ENCODE measurements at regions not wholly inside any gene's neighbourhood (a gene's known extent, or its start where the extent isn't known, plus 50 kb on each side); places are given as distances from the start of the nearest gene placed in this dataset.

DNA sequence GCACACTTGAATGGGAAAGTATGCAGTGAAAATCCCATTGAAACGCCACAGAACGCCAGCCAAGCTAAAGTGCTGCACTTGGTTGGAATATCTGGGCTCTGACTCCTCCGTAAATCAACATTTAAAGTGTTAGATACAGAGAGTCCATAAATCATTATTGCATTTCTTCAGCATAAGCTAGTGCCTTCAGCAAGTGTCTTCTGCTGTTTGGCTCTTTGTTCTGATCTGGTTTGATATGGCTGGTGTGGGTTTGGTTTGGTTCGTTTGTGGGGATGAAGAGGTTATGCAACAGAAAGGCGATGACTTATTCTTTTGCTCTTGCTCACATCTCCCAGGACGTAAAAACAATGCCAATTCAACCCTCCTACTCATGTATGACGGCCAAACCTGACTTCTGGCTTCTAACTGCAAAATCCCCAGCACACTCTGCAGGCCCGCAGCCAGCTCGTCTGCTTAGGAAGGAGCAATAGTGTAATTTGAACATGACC is 121.8 kb upstream of the ERG start:
- ATAC-seq: no peak
- Histone ChIP-seq H3K9me3 (replicated peaks; ENCODE audit: control insufficient read depth, insufficient read depth, low read depth, low read length) (no peaks in the 10 kb centered on the region), H3K4me2 (ENCODE audit: insufficient read depth, low read length) (no peak overlapping the region), H3K9me1 (ENCODE audit: control insufficient read depth, insufficient read depth, low read length) (no peaks in the 10 kb centered on the region), H3K4me1 (replicated peaks in 1 of 2; ENCODE audit: control insufficient read depth in 2 of 2, insufficient read depth in 2 of 2, low read length in 2 of 2) (no peaks in the 10 kb centered on the region), H3K9ac (ENCODE audit: insufficient read depth in 1 of 2, low read depth in 2 of 2, low read length in 2 of 2) (no peak overlapping the region), H4K20me1 (replicated peaks; ENCODE audit: control insufficient read depth, insufficient read depth, low read length) (no peaks in the 10 kb centered on the region), H3K27me3 (ENCODE audit: control insufficient read depth in 2 of 2, insufficient read depth in 2 of 2, low read length in 2 of 2) (no peaks in the 10 kb centered on the region), H3K79me2 (ENCODE audit: control insufficient read depth, insufficient read depth, low read length) (no peaks in the 10 kb centered on the region), H3K36me3 (ENCODE audit: control insufficient read depth, insufficient read depth, low read length) (no peaks in the 10 kb centered on the region), H3K27ac (ENCODE audit: extremely low read depth, low read depth, low read length) (no peak overlapping the region), H3K4me3 (no peak overlapping the region), H2AFZ (ENCODE audit: low read depth, low read length) (no peak overlapping the region)
- no peak for FAIRE-seq
- intact Hi-C loops (cut with micrococcal nuclease): no loop called here
- in situ Hi-C loops (cut with MboI): no loop called here
- BruUV-seq (replicated peaks): no TSS peak
- no peak for DNase-seq (ENCODE audit: extremely low read depth in 1 of 4, low spot score in 3 of 4)
- CTCF ChIA-PET (ENCODE audit: low intra/inter-chr PET ratio): no interaction called here
- POLR2A ChIA-PET: interaction anchor here (0.6 kb wide), 1 partner anchor 32 kb away, joined by 3 read pairs; no protein-coding TSS in a partner anchor
- TF ChIP-seq BACH1 (tag; IDR thresholded peaks at IDR 0.05) (no peak), NFE2 (IDR thresholded peaks at IDR 0.05; ENCODE audit: low read depth) (no peak), PHB (CRISPR knock-in tag; IDR thresholded peaks at IDR 0.05) (no peak), ZC3H11A (IDR thresholded peaks at IDR 0.05; ENCODE audit: low read depth, low read length) (no peak), CHD1 (IDR thresholded peaks at IDR 0.05; ENCODE audit: low read length) (no peak), DPF2 (IDR thresholded peaks at IDR 0.05) (no peak), CHD2 (IDR thresholded peaks at IDR 0.05; ENCODE audit: low read depth, low read length) (no peak), ZNF644 (tag; IDR thresholded peaks at IDR 0.05; ENCODE audit: low read depth) (no peak)
- TF ChIP-seq, protein P1, sequence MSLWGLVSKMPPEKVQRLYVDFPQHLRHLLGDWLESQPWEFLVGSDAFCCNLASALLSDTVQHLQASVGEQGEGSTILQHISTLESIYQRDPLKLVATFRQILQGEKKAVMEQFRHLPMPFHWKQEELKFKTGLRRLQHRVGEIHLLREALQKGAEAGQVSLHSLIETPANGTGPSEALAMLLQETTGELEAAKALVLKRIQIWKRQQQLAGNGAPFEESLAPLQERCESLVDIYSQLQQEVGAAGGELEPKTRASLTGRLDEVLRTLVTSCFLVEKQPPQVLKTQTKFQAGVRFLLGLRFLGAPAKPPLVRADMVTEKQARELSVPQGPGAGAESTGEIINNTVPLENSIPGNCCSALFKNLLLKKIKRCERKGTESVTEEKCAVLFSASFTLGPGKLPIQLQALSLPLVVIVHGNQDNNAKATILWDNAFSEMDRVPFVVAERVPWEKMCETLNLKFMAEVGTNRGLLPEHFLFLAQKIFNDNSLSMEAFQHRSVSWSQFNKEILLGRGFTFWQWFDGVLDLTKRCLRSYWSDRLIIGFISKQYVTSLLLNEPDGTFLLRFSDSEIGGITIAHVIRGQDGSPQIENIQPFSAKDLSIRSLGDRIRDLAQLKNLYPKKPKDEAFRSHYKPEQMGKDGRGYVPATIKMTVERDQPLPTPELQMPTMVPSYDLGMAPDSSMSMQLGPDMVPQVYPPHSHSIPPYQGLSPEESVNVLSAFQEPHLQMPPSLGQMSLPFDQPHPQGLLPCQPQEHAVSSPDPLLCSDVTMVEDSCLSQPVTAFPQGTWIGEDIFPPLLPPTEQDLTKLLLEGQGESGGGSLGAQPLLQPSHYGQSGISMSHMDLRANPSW (CRISPR knock-in tag; IDR thresholded peaks at IDR 0.05): no peak
- WGBS (ENCODE audit: insufficient coverage, low coverage, missing lambda C conversion rate): 0% methylated on average over 9 of the region's 9 CpGs
